ENCODE measurements at regions not wholly inside any gene's neighbourhood (a gene's known extent, or its start where the extent isn't known, plus 50 kb on each side); places are given as distances from the start of the nearest gene placed in this dataset.

GRCh38 chr4:36445480-36445879 is 164.1 kb downstream of the DTHD1 start:
- no peaks in the 10 kb centered on the region for H3K36me3 ChIP-seq (replicated peaks in 1 of 2; ENCODE audit: control extremely low read depth in 1 of 2, control insufficient read depth in 1 of 2, extremely low read depth in 1 of 2, insufficient read depth in 2 of 2, low read length in 1 of 2)
- H3K4me3 ChIP-seq (ENCODE audit: control extremely low read depth in 1 of 5, extremely low read depth in 1 of 5, insufficient read depth in 1 of 5, low read depth in 2 of 5, low read length in 4 of 5), result no peak overlapping the region
- H3K79me2 ChIP-seq (ENCODE audit: control insufficient read depth, insufficient read depth, low read length), result no peaks in the 10 kb centered on the region
- Mint-ChIP-seq H3K27ac (no peak overlapping the region), H3K4me1 (no peaks in the 10 kb centered on the region), H3K27me3 (peaks cover 11% of the 10 kb centered on the region), H3K9me3 (ENCODE audit: insufficient read depth) (no peaks in the 10 kb centered on the region), H3K4me3 (no peak overlapping the region)
- ChIA-PET CTCF (no interaction called here), POLR2A (no interaction called here)
- no peaks in the 10 kb centered on the region for H4K20me1 ChIP-seq (ENCODE audit: control insufficient read depth, insufficient read depth, low read length, poor library complexity, severe bottlenecking)
- H3K27ac ChIP-seq (ENCODE audit: low read length in 2 of 2), result no peak overlapping the region
- H2AFZ ChIP-seq (ENCODE audit: insufficient read depth, low read depth, low read length, poor library complexity, severe bottlenecking), result no peak overlapping the region
- intact Hi-C loops (cut with micrococcal nuclease), result no loop called here
- no peaks in the 10 kb centered on the region for H3K9me3 ChIP-seq (ENCODE audit: control extremely low read depth in 1 of 3, control insufficient read depth in 2 of 3, insufficient read depth in 1 of 3, low read length in 2 of 3)
- DNase-seq (no peak), ATAC-seq (ENCODE audit: low read depth) (no peak)
- peaks cover 0 to 3% (median 0%) of the 10 kb centered on the region in 4 experiments for H3K27me3 ChIP-seq (replicated peaks in 1 of 4; ENCODE audit: control extremely low read depth in 1 of 4, control insufficient read depth in 3 of 4, insufficient read depth in 4 of 4, low read length in 3 of 4)
- no peaks in the 10 kb centered on the region for H3K4me1 ChIP-seq (ENCODE audit: control insufficient read depth in 2 of 2, insufficient read depth in 2 of 2, low read length in 2 of 2)
- no CpG with 5 or more reads among the region's 2 CpGs for WGBS (ENCODE audit: insufficient coverage)
- TF ChIP-seq EZH2 (IDR thresholded peaks at IDR 0.05; ENCODE audit: borderline replicate concordance, insufficient read depth, low read depth, low read length, poor library complexity, severe bottlenecking) (no peak), CTCF (IDR thresholded peaks at IDR 0.05) (no peak)
- H3K4me2 ChIP-seq (replicated peaks; ENCODE audit: low read depth, low read length, poor library complexity, severe bottlenecking), result no peak overlapping the region
- no peak overlapping the region for H3K9ac ChIP-seq (ENCODE audit: low read length)

GRCh38 chr4:36446275-36446674 is 164.9 kb downstream of the DTHD1 start:
- Mint-ChIP-seq H3K9me3 (ENCODE audit: insufficient read depth) (no peaks in the 10 kb centered on the region), H3K4me3 (no peak overlapping the region), H3K4me1 (no peaks in the 10 kb centered on the region), H3K27me3 (peaks cover 7% of the 10 kb centered on the region), H3K27ac (no peak overlapping the region)
- Histone ChIP-seq H4K20me1 (ENCODE audit: control insufficient read depth, insufficient read depth, low read length, poor library complexity, severe bottlenecking) (no peaks in the 10 kb centered on the region), H2AFZ (ENCODE audit: insufficient read depth, low read depth, low read length, poor library complexity, severe bottlenecking) (no peak overlapping the region), H3K36me3 (replicated peaks in 1 of 2; ENCODE audit: control extremely low read depth in 1 of 2, control insufficient read depth in 1 of 2, extremely low read depth in 1 of 2, insufficient read depth in 2 of 2, low read length in 1 of 2) (no peaks in the 10 kb centered on the region), H3K9me3 (ENCODE audit: control extremely low read depth in 1 of 3, control insufficient read depth in 2 of 3, insufficient read depth in 1 of 3, low read length in 2 of 3) (no peaks in the 10 kb centered on the region), H3K79me2 (ENCODE audit: control insufficient read depth, insufficient read depth, low read length) (no peaks in the 10 kb centered on the region), H3K4me3 (ENCODE audit: control extremely low read depth in 1 of 5, extremely low read depth in 1 of 5, insufficient read depth in 1 of 5, low read depth in 2 of 5, low read length in 4 of 5) (no peak overlapping the region), H3K4me2 (replicated peaks; ENCODE audit: low read depth, low read length, poor library complexity, severe bottlenecking) (no peak overlapping the region), H3K9ac (ENCODE audit: low read length) (no peak overlapping the region), H3K27me3 (replicated peaks in 1 of 4; ENCODE audit: control extremely low read depth in 1 of 4, control insufficient read depth in 3 of 4, insufficient read depth in 4 of 4, low read length in 3 of 4) (peaks cover 0 to 3% (median 0%) of the 10 kb centered on the region in 4 experiments), H3K27ac (ENCODE audit: low read length in 2 of 2) (no peak overlapping the region), H3K4me1 (ENCODE audit: control insufficient read depth in 2 of 2, insufficient read depth in 2 of 2, low read length in 2 of 2) (no peaks in the 10 kb centered on the region)
- no peak for TF ChIP-seq CTCF (IDR thresholded peaks at IDR 0.05)
- TF ChIP-seq EZH2 (IDR thresholded peaks at IDR 0.05; ENCODE audit: borderline replicate concordance, insufficient read depth, low read depth, low read length, poor library complexity, severe bottlenecking), result no peak
- intact Hi-C loops (cut with micrococcal nuclease), result no loop called here
- ATAC-seq (ENCODE audit: low read depth) (no peak), DNase-seq (no peak)
- 60% methylated on average over 1 of the region's 3 CpGs for WGBS (ENCODE audit: insufficient coverage)
- ChIA-PET CTCF (no interaction called here), POLR2A (no interaction called here)

Measured in B cell (primary cell).